HCT116 (cell line): ENCODE measurements at regions not wholly inside any gene's neighbourhood (a gene's known extent, or its start where the extent isn't known, plus 50 kb on each side); places are given as distances from the start of the nearest gene placed in this dataset.

Source experiments
- ATAC-seq: fragments of 200-7000 bp; cut with Tn5 transposase; 2 replicates; pipeline ENCODE4 v1.9.1; 2020; ENCODE audit warnings: mild to moderate bottlenecking, moderate library complexity
- BruUV-seq: library from RNA; stranded (reverse); fragments of 400-500 nt; replicated peaks from 2 replicates; lab custom pipeline; 2021; lab: Mats Ljungman, UMichigan
- CTCF ChIA-PET: fragments of 300-600 bp; sonication (Branson Sonifier 250); formaldehyde crosslinking; loops from one replicate; lab custom pipeline; 2021; ENCODE audit warnings: antibody characterized with exemption; lab: Charles Lee
- POLR2A ChIA-PET: fragments of 300-600, 350-600 bp; sonication (Branson Sonifier 250); formaldehyde crosslinking; loops from one replicate; lab custom pipeline; 2021; ENCODE audit warnings: antibody characterized with exemption; lab: Charles Lee
- RAD21 ChIA-PET, 2 experiments: fragments of 300-600 bp; sonication (Branson Sonifier 250); formaldehyde crosslinking; loops; one replicate each; lab custom pipeline; 2023; ENCODE audit warnings: low total read pairs in 2 of 2; ENCODE audit not compliant: uncharacterized antibody in 2 of 2, unreplicated experiment in 2 of 2, low non-redundant PET in 1 of 2; lab: Charles Lee
- DNase-seq: peaks from one replicate; pipeline ENCODE4 v3.0.0-alpha.2; 2010; ENCODE audit warnings: low read depth, low spot score
- H2AFZ ChIP-seq: fragments of 200-600 bp; shearing (Covaris generic), sonication (generic); 2 replicates; pipeline ENCODE4 v1.6.1; 2017; ENCODE audit warnings: low read depth, mixed run types, mixed read lengths, antibody characterized with exemption, low read length; ENCODE audit not compliant: poor library complexity, severe bottlenecking
- H3K27ac ChIP-seq: 2 replicates; pipeline ENCODE4 v1.5.1; 2012; ENCODE audit warnings: low read depth, low read length
- H3K27me3 ChIP-seq: fragments of 200-600 bp; sonication (generic); 2 replicates; pipeline ENCODE4 v1.6.1; 2016; ENCODE audit warnings: mixed run types, low read length, mixed read lengths; ENCODE audit not compliant: insufficient read depth
- H3K36me3 ChIP-seq, 2 experiments: fragments of 200-500 bp in 1 of 2; fragments of 200-600 bp in 1 of 2; sonication (Bioruptor generic) in 1 of 2; sonication (generic) in 1 of 2; 2 replicates each; pipeline versions ENCODE4 v1.5.1 to v1.6.1; 2014 to 2016; ENCODE audit warnings: low read length in 2 of 2, inconsistent platforms in 1 of 2, mixed read lengths in 1 of 2, mixed run types in 1 of 2; ENCODE audit not compliant: insufficient read depth in 2 of 2, control insufficient read depth in 1 of 2
- H3K4me1 ChIP-seq, 2 experiments: fragments of 200-600 bp in 1 of 2; sonication (generic) in 1 of 2; 2 replicates each; pipeline versions ENCODE4 v1.5.1 to v1.6.1; 2012 to 2017; ENCODE audit warnings: low read length in 2 of 2, inconsistent platforms in 1 of 2, mild to moderate bottlenecking in 1 of 2, mixed read lengths in 1 of 2, mixed run types in 1 of 2, moderate library complexity in 1 of 2; ENCODE audit not compliant: insufficient read depth in 2 of 2, control insufficient read depth in 1 of 2
- H3K4me2 ChIP-seq: fragments of 200-600 bp; sonication (generic); 2 replicates; pipeline ENCODE4 v1.6.1; 2017; ENCODE audit warnings: mixed run types, low read length, mixed read lengths
- H3K4me3 ChIP-seq, 2 experiments: fragments of 200-600 bp in 1 of 2; sonication (generic) in 1 of 2; replicated peaks in 1 of 2; 2 replicates each; pipeline ENCODE4 v1.5.1; 2011 to 2016; ENCODE audit warnings: low read length in 2 of 2, control low read depth in 1 of 2, low read depth in 1 of 2, mild to moderate bottlenecking in 1 of 2, mixed read lengths in 1 of 2, mixed run types in 1 of 2
- H3K79me2 ChIP-seq: fragments of 200-600 bp; sonication (generic); 2 replicates; pipeline ENCODE4 v1.6.1; 2017; ENCODE audit warnings: mild to moderate bottlenecking, mixed run types, low read length, moderate library complexity, mixed read lengths; ENCODE audit not compliant: insufficient read depth
- H3K9ac ChIP-seq: fragments of 200-600 bp; sonication (generic); 2 replicates; pipeline ENCODE4 v1.6.1; 2016; ENCODE audit warnings: low read length, mixed read lengths
- H3K9me2 ChIP-seq: fragments of 200-600 bp; sonication (generic), shearing (Covaris generic); 2 replicates; pipeline ENCODE4 v1.6.1; 2017; ENCODE audit warnings: mixed run types, mild to moderate bottlenecking, moderate library complexity; ENCODE audit not compliant: insufficient read depth
- H3K9me3 ChIP-seq, 2 experiments: fragments of 200-500 bp in 1 of 2; fragments of 200-600 bp in 1 of 2; sonication (Bioruptor generic) in 1 of 2; sonication (generic) in 1 of 2; 2 replicates each; pipeline ENCODE4 v1.6.1; 2014 to 2017; ENCODE audit warnings: low read length in 2 of 2, mixed read lengths in 2 of 2, inconsistent platforms in 1 of 2, low read depth in 1 of 2, mild to moderate bottlenecking in 1 of 2, mixed run types in 1 of 2, moderate library complexity in 1 of 2; ENCODE audit not compliant: control insufficient read depth in 1 of 2, insufficient read depth in 1 of 2
- H4K20me1 ChIP-seq: fragments of 200-600 bp; sonication (generic), shearing (Covaris generic); 2 replicates; pipeline ENCODE4 v1.6.1; 2017; ENCODE audit warnings: mixed run types, mild to moderate bottlenecking, moderate library complexity; ENCODE audit not compliant: insufficient read depth
- ATF3 ChIP-seq: IDR thresholded peaks from 2 replicates; pipeline ENCODE4 v1.6.1; 2012
- CEBPB ChIP-seq: IDR thresholded peaks from 2 replicates; pipeline ENCODE4 v1.6.1; 2012; ENCODE audit warnings: low read depth
- CTCF ChIP-seq, 3 experiments: fragments of 200-600 bp in 1 of 3; sonication (generic) in 1 of 3; IDR thresholded peaks in 2 of 3; conservative IDR thresholded peaks in 1 of 3; 2 replicates each; pipeline ENCODE4 v1.5.1; 2012 to 2017; ENCODE audit warnings: low read depth in 2 of 3, low read length in 2 of 3, antibody characterized with exemption in 1 of 3, borderline replicate concordance in 1 of 3, control low read depth in 1 of 3, mild to moderate bottlenecking in 1 of 3, mixed read lengths in 1 of 3, mixed run types in 1 of 3, moderate library complexity in 1 of 3; ENCODE audit not compliant: insufficient read depth in 1 of 3
- EZH2phosphoT487 ChIP-seq: fragments of 200-600 bp; IDR thresholded peaks from 2 replicates; pipeline ENCODE4 v1.6.1; 2018; ENCODE audit warnings: antibody characterized with exemption, borderline replicate concordance
- FOSL1 ChIP-seq: IDR thresholded peaks from 2 replicates; pipeline ENCODE4 v1.6.1; 2012; ENCODE audit warnings: low read depth
- JUND ChIP-seq: IDR thresholded peaks from 2 replicates; pipeline ENCODE4 v1.6.1; 2012
- POLR2A ChIP-seq: IDR thresholded peaks from 2 replicates; pipeline ENCODE4 v1.7.0; 2011; ENCODE audit warnings: borderline replicate concordance; ENCODE audit not compliant: insufficient read depth, insufficient read length; ENCODE audit errors: extremely low read depth
- RAD21 ChIP-seq: IDR thresholded peaks from 2 replicates; pipeline ENCODE4 v1.6.1; 2012; ENCODE audit warnings: low read depth, mild to moderate bottlenecking
- REST ChIP-seq: IDR thresholded peaks from 2 replicates; pipeline ENCODE4 v1.6.1; 2012; ENCODE audit warnings: low read depth
- SIN3A ChIP-seq: IDR thresholded peaks from 2 replicates; pipeline ENCODE4 v1.6.1; 2012; ENCODE audit warnings: low read depth
- SP1 ChIP-seq: IDR thresholded peaks from 2 replicates; pipeline ENCODE4 v1.6.1; 2012; ENCODE audit warnings: low read depth
- SRF ChIP-seq: IDR thresholded peaks from 2 replicates; pipeline ENCODE4 v1.6.1; 2012; ENCODE audit warnings: low read depth
- ZNF274 ChIP-seq: fragments of 200-500 bp; sonication (Bioruptor generic); IDR thresholded peaks from 2 replicates; pipeline ENCODE4 v1.6.1; 2014; ENCODE audit warnings: mild to moderate bottlenecking, low read depth, low read length, inconsistent platforms
- intact Hi-C: fragments of 100-400 bp; cut with micrococcal nuclease; formaldehyde crosslinking; loops from 2 replicates; pipeline ENCODE4 v1.10.0; 2022

GRCh38 chr9:97756991-97757390 lies 59.9 kb upstream of the XPA start:
- no peaks in the 10 kb centered on the region for H3K9me2 ChIP-seq
- ATAC-seq (no peak), DNase-seq (no peak)
- no TSS peak for BruUV-seq
- no peak overlapping the region for H3K4me3 ChIP-seq
- ChIA-PET POLR2A (no interaction called here), CTCF (no interaction called here), RAD21 (no interaction called here)
- TF ChIP-seq SRF, result no peak
- no peak for TF ChIP-seq SIN3A
- TF ChIP-seq EZH2phosphoT487, result no peak
- no peak for TF ChIP-seq RAD21
- TF ChIP-seq CTCF (IDR thresholded peaks at IDR 0.05 in 2 of 3, conservative IDR thresholded peaks at IDR 0.05 in 1 of 3; ENCODE audit: borderline replicate concordance in 1 of 3, insufficient read depth in 1 of 3, low read depth in 2 of 3, low read length in 2 of 3), result no peak
- TF ChIP-seq ATF3, result no peak
- no peak for TF ChIP-seq REST
- TF ChIP-seq JUND, result no peak
- no peak for TF ChIP-seq SP1
- no peak for TF ChIP-seq ZNF274
- no peak for TF ChIP-seq CEBPB
- no peak for TF ChIP-seq POLR2A
- no peak for TF ChIP-seq FOSL1
- no peaks in the 10 kb centered on the region for H4K20me1 ChIP-seq
- no peaks in the 10 kb centered on the region for H3K9me3 ChIP-seq
- intact Hi-C loops, result no loop called here
- H3K27ac ChIP-seq, result no peak overlapping the region
- no peak overlapping the region for H3K9ac ChIP-seq
- no peak overlapping the region for H2AFZ ChIP-seq
- no peaks in the 10 kb centered on the region for H3K79me2 ChIP-seq
- peaks cover 45% of the 10 kb centered on the region for H3K27me3 ChIP-seq
- H3K4me2 ChIP-seq, result no peak overlapping the region
- H3K4me1 ChIP-seq, result no peaks in the 10 kb centered on the region
- no peaks in the 10 kb centered on the region for H3K36me3 ChIP-seq
